Chondrocyte (in vitro differentiated cells): ENCODE measurements at regions not wholly inside any gene's neighbourhood (a gene's known extent, or its start where the extent isn't known, plus 50 kb on each side); places are given as distances from the start of the nearest gene placed in this dataset.

Experiments
- DNase-seq: peaks from one replicate; pipeline ENCODE4 v3.0.0; 2021; ENCODE audit warnings: mixed read lengths, low spot score
- H3K27ac Mint-ChIP-seq: one replicate; pipeline ENCODE4 v1.8.0; 2021; ENCODE audit warnings: mild to moderate bottlenecking, moderate library complexity, mixed read lengths; ENCODE audit not compliant: unreplicated experiment
- H3K27me3 Mint-ChIP-seq: 2 replicates; pipeline ENCODE4 v1.8.0; 2021; ENCODE audit warnings: low read depth, mixed read lengths
- H3K36me3 Mint-ChIP-seq: 2 replicates; pipeline ENCODE4 v1.8.0; 2021; ENCODE audit warnings: low read depth, mixed read lengths
- H3K4me1 Mint-ChIP-seq: 2 replicates; pipeline ENCODE4 v1.8.0; 2021; ENCODE audit warnings: low read depth, mild to moderate bottlenecking, mixed read lengths
- H3K4me3 Mint-ChIP-seq: one replicate; pipeline ENCODE4 v1.8.0; 2021; ENCODE audit warnings: mild to moderate bottlenecking, moderate library complexity, mixed read lengths; ENCODE audit not compliant: unreplicated experiment
- H3K9me3 Mint-ChIP-seq: 2 replicates; pipeline ENCODE4 v1.8.0; 2021; ENCODE audit warnings: low read depth, mixed read lengths
- TF ChIP-seq, protein P1 (sequence below): fragments of 200-600 bp; sonication (generic); IDR thresholded peaks from 2 replicates; pipeline ENCODE4 v1.5.0; 2021; ENCODE audit warnings: antibody characterized with exemption, mild to moderate bottlenecking, moderate library complexity

DNA sequence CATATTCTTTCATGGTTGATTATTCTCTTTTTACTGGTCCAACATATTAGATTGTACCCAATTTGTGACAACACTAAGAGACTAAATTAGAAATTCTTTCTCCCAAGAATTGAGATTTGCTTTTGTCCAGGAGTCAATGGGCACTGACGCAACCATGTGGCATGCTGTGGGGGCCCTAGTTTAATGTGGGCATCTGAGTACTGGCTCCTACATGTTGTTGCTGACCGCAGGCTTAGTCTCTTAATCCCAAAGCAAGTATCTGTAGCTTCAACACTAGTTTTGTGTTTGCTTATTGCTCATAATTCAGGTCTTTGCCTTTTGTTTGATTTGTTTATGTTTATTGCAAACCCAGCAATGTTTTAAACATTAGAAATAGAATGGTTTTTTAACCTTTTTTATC, 263.4 kb upstream of the NDST4 start:
- H3K27ac Mint-ChIP-seq = no peak overlapping the region
- no peak for DNase-seq
- H3K4me1 Mint-ChIP-seq = no peaks in the 10 kb centered on the region
- no peak overlapping the region for H3K4me3 Mint-ChIP-seq
- no peaks in the 10 kb centered on the region for H3K9me3 Mint-ChIP-seq
- H3K27me3 Mint-ChIP-seq = peaks cover 1% of the 10 kb centered on the region
- no peaks in the 10 kb centered on the region for H3K36me3 Mint-ChIP-seq
- TF ChIP-seq, protein P1, sequence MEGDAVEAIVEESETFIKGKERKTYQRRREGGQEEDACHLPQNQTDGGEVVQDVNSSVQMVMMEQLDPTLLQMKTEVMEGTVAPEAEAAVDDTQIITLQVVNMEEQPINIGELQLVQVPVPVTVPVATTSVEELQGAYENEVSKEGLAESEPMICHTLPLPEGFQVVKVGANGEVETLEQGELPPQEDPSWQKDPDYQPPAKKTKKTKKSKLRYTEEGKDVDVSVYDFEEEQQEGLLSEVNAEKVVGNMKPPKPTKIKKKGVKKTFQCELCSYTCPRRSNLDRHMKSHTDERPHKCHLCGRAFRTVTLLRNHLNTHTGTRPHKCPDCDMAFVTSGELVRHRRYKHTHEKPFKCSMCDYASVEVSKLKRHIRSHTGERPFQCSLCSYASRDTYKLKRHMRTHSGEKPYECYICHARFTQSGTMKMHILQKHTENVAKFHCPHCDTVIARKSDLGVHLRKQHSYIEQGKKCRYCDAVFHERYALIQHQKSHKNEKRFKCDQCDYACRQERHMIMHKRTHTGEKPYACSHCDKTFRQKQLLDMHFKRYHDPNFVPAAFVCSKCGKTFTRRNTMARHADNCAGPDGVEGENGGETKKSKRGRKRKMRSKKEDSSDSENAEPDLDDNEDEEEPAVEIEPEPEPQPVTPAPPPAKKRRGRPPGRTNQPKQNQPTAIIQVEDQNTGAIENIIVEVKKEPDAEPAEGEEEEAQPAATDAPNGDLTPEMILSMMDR = no peak

DNA sequence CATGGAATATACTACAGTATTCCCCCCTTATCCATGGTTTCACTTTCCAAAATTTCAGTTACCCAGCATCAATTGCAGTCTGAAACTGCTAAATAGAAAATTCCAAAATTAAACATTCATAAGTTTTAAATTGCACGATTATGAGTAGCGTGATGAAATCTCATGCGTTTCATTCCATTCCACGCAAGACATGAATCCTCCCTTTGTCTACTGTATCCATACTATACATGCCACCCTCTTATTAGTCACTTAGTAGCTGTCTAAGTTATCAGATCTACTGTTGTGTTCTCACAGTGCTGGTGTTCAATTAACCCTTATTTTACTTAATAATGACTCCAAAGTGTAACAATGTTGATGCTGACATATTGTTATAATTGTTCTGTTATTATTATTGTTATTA, 261.2 kb upstream of the NDST4 start:
- no peak for DNase-seq
- TF ChIP-seq, protein P1 = no peak
- Mint-ChIP-seq H3K4me3 (no peak overlapping the region), H3K9me3 (no peaks in the 10 kb centered on the region), H3K36me3 (no peaks in the 10 kb centered on the region), H3K27me3 (peaks cover 1% of the 10 kb centered on the region), H3K27ac (no peak overlapping the region), H3K4me1 (peaks cover 8% of the 10 kb centered on the region)

DNA sequence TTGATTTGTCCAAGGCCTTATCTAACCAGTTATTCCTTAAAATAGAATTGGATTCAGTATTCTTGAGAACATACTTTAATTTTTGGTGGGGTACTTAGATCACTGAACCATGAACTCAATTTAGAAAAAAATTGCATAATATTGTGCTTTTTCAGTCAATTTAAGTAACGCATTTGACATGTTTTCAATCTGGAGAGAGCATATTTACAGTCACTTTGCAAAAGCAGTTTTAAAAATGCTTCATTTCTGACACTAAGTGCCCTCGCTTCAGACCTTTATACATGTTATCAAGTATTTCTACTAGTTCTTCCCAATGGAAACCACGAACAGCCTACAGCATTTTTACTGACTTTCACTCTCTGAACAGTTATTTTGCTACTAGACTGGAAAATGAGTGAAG, 257.1 kb upstream of the NDST4 start:
- no peak for DNase-seq
- Mint-ChIP-seq H3K4me3 (no peak overlapping the region), H3K27me3 (peaks cover 1% of the 10 kb centered on the region), H3K27ac (no peak overlapping the region), H3K9me3 (no peaks in the 10 kb centered on the region), H3K4me1 (peaks cover 8% of the 10 kb centered on the region), H3K36me3 (no peaks in the 10 kb centered on the region)
- TF ChIP-seq, protein P1 = no peak

DNA sequence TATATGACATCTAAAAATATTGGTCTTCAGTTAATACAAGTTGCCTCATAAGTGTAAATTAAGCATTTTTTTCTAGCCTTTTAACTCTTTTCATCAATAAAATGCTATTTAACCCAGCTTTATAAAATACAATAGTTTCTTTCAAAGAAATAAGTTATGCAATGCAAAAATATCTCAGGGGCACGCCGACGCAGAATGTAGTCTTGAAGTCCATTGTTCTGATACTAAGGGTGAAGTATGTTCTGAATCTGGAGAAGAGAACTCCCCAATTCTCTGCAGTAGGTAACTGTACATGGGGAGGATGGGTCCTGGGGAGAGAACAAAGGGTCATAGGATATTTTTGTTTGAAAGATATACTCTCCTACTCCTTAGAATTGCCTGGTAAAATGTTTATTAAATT, 256.6 kb upstream of the NDST4 start:
- Mint-ChIP-seq H3K27me3 (peaks cover 1% of the 10 kb centered on the region), H3K27ac (no peak overlapping the region), H3K4me1 (peaks cover 8% of the 10 kb centered on the region), H3K36me3 (no peaks in the 10 kb centered on the region), H3K9me3 (no peaks in the 10 kb centered on the region), H3K4me3 (no peak overlapping the region)
- DNase-seq = no peak
- TF ChIP-seq, protein P1 = no peak

DNA sequence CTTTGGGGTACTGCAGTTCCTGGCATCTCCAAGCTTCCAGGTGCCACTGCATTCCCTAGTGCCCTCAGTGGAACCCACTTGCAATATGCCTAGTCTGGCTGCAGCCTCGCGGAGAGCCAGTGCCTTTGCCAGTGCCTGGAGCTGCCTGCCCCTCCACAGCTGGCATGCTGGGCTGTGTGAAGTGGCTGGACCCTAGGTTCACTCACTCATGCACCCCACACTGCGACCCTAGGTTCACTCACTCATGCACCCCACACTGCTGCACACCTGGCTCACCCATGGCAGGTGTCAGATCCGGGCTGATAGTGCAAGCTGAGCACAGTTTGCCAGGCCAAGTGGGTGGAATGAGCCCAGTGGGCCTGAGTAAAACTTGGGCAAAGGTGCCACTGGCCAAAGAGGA, 253.0 kb upstream of the NDST4 start:
- Mint-ChIP-seq H3K9me3 (no peaks in the 10 kb centered on the region), H3K4me1 (peaks cover 9% of the 10 kb centered on the region), H3K27me3 (no peaks in the 10 kb centered on the region), H3K4me3 (no peak overlapping the region), H3K27ac (no peak overlapping the region), H3K36me3 (no peaks in the 10 kb centered on the region)
- DNase-seq = no peak
- TF ChIP-seq, protein P1 = no peak
